Mucosa of descending colon (tissue), 3 donors: ENCODE measurements at regions not wholly inside any gene's neighbourhood (a gene's known extent, or its start where the extent isn't known, plus 50 kb on each side); places are given as distances from the start of the nearest gene placed in this dataset.

Experiments
- ATAC-seq: fragments of 200-7000 bp; cut with Tn5 transposase; one replicate; pipeline ENCODE4 v1.9.1; 2020; ENCODE audit warnings: mild to moderate bottlenecking, moderate library complexity
- DNase-seq, 3 donors: peaks; one replicate each; pipeline ENCODE4 v3.0.0-alpha.2; 2020
- H3K36me3 ChIP-seq: fragments of 200-600 bp; one replicate; pipeline ENCODE4 v1.8.0; 2021; ENCODE audit warnings: low read depth, mild to moderate bottlenecking
- H3K4me1 ChIP-seq: fragments of 200-600 bp; one replicate; pipeline ENCODE4 v1.8.0; 2021; ENCODE audit warnings: low read depth, mild to moderate bottlenecking
- H3K4me3 ChIP-seq: fragments of 200-600 bp; one replicate; pipeline ENCODE4 v1.8.0; 2021; ENCODE audit warnings: mild to moderate bottlenecking
- H3K9me3 ChIP-seq: fragments of 200-600 bp; one replicate; pipeline ENCODE4 v1.8.0; 2021; ENCODE audit warnings: mild to moderate bottlenecking
- intact Hi-C, 2 donors: fragments of 100-400 bp; cut with DNase I in 1 of 2; cut with micrococcal nuclease in 1 of 2; formaldehyde crosslinking; loops; one replicate each; pipeline versions ENCODE4 v1.11.0 to v1.11.1; 2022; cut with DNase I, micrococcal nuclease
- TF ChIP-seq, protein P1 (sequence below): fragments of 200-600 bp; IDR thresholded peaks from one replicate; pipeline ENCODE4 v1.8.0; 2022; ENCODE audit warnings: antibody characterized with exemption, mild to moderate bottlenecking
- donor health status: DM: no; HTN: no; CAD: no; lungs with moderate emphysema.
- donor health status: DM: no; HTN: no; CAD: no.
- donor health status: DM: no; HTN: yes; CAD: no.

DNA sequence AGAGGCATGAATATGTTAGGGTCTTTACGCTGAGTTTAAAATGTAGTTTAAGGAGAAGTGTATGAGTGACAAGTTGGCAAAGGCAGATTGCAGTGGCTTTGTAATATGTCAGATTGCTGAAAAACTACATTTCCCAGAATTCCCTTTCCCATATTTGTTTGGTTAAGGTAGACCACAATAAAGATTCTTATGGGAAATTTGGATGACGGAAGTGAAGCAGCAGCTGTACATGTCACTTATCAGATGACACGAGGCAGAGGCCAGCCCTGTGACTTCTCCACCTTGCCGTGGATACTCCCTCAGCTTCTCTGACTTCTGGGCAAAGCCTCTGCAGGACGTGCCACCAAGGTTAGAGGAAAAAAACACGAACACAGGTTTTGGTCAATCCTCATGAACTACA lies 229.7 kb upstream of the DKK2 start:
- Histone ChIP-seq H3K9me3 (no peaks in the 10 kb centered on the region), H3K36me3 (no peaks in the 10 kb centered on the region), H3K4me3 (no peak overlapping the region), H3K4me1 (no peaks in the 10 kb centered on the region)
- DNase-seq (no peak), ATAC-seq (no peak)
- intact Hi-C loops = no loop called here
- TF ChIP-seq, protein P1, sequence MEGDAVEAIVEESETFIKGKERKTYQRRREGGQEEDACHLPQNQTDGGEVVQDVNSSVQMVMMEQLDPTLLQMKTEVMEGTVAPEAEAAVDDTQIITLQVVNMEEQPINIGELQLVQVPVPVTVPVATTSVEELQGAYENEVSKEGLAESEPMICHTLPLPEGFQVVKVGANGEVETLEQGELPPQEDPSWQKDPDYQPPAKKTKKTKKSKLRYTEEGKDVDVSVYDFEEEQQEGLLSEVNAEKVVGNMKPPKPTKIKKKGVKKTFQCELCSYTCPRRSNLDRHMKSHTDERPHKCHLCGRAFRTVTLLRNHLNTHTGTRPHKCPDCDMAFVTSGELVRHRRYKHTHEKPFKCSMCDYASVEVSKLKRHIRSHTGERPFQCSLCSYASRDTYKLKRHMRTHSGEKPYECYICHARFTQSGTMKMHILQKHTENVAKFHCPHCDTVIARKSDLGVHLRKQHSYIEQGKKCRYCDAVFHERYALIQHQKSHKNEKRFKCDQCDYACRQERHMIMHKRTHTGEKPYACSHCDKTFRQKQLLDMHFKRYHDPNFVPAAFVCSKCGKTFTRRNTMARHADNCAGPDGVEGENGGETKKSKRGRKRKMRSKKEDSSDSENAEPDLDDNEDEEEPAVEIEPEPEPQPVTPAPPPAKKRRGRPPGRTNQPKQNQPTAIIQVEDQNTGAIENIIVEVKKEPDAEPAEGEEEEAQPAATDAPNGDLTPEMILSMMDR = no peak

DNA sequence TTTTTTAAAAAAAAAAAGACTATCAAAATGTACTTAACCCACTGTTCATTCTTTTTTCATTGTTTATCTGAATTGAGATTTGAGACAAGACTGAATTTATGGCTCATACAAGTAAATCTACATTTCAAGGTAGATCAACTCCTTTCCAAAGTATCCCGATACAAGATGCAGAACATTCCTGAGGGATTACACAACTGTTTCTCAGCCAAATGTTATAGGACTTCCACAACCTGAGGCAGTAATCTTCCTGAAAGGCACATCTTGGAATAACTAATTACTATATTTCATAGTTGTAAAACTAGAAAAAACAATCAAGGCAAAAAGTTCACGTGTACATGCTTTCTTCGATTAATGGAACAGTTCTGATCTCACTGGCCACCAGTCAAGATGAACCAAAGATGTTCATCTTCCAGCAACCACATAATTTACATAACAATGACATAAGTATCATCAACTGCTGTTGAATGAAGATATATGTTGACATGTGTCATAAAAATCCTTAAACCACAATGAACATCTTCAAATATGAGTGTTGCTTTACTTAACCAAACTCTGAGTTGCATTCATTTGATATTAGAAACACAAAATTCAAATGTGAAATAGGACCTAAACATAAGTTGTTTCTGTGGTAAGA lies 225.2 kb upstream of the DKK2 start:
- Histone ChIP-seq H3K36me3 (no peaks in the 10 kb centered on the region), H3K4me1 (no peaks in the 10 kb centered on the region), H3K9me3 (no peaks in the 10 kb centered on the region), H3K4me3 (no peak overlapping the region)
- no peak for ATAC-seq
- intact Hi-C loops = no loop called here
- no peak for DNase-seq
- TF ChIP-seq, protein P1 = no peak

DNA sequence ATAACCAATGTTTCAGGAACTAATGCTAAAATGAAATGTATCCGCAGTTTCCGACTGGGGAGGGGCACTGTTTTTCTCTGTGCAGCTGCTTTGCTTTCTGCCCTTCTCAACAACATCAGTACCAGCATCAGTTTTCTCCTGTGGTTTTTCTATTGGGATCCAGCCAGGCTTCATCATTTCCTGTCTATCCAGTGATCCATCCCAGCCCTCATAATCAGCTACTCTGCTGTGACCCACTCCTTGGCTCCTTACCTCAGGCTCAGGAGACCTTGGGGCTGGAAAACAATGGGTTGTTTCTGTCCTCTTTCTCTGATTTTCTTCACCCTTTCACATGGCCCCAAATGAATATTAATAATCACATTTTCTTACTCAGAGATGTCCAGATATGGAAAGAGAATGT lies 222.2 kb upstream of the DKK2 start:
- intact Hi-C loops = no loop called here
- DNase-seq (no peak), ATAC-seq (no peak)
- Histone ChIP-seq H3K36me3 (no peaks in the 10 kb centered on the region), H3K9me3 (no peaks in the 10 kb centered on the region), H3K4me1 (no peaks in the 10 kb centered on the region), H3K4me3 (no peak overlapping the region)
- TF ChIP-seq, protein P1 = no peak

DNA sequence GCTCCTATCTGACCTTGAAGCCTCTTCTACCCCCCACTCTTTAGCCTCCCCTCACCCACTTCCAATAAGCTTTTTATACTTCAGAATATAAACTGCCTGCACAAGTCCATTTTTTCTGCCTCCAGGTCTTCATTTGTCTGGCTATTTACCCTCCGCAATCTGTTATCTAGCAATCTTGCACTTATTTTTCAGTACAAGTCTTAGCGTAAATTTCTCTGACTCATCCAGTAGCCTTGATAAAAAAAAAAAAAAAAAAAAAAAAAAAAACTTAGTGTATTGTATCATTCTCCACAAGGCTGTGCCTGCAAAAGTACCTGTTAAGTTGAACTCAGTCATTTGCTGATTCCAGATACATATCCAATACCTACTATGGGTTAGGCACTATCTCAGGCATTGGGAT lies 219.5 kb upstream of the DKK2 start:
- Histone ChIP-seq H3K36me3 (no peaks in the 10 kb centered on the region), H3K4me3 (no peak overlapping the region), H3K9me3 (no peaks in the 10 kb centered on the region), H3K4me1 (no peaks in the 10 kb centered on the region)
- TF ChIP-seq, protein P1 = no peak
- no peak for ATAC-seq
- intact Hi-C loops = no loop called here
- DNase-seq = no peak

DNA sequence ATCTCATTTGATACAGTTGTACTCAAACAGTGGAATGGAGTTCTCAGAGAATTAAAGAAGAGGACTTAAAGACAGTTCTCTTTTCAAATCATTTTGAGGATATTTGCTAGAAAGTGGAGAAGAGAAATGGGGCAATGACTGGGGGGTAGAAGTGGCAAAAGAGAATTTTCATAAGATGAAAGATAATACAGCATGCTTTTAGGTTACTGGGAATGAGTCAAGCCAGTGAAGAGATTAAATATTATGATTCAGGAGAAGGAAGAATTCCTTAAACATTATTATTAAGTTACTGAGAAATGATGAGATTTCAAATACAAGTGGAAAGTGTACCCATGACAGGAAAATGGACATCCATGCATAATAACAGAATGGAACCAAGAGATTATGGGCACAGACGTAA lies 219.0 kb upstream of the DKK2 start:
- DNase-seq = no peak
- no peak for ATAC-seq
- intact Hi-C loops = no loop called here
- Histone ChIP-seq H3K36me3 (no peaks in the 10 kb centered on the region), H3K9me3 (no peaks in the 10 kb centered on the region), H3K4me1 (no peaks in the 10 kb centered on the region), H3K4me3 (no peak overlapping the region)
- TF ChIP-seq, protein P1 = no peak

DNA sequence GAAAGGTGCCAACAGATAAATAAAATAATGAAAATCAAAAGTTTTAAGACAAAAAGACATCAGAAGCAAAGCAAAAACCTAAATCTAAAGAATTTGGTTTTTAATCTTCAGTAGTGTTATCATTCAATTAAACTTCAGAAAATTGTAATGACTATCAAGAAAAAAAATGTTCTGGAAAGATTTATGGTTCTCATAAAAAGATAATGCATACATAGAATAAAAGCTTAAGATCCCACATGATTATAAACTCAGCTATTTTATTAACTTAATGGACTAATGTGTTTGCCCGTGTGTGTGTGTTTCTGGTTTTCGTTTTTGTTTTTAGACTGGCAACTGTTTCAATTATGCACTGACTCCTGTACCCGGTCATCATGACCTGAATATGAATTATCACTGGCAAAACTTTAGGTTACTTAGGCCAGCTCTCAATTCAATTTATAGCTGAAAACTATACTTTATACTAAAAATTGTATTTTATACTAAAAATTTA lies 217.5 kb upstream of the DKK2 start:
- DNase-seq (no peak), ATAC-seq (no peak)
- intact Hi-C loops = no loop called here
- TF ChIP-seq, protein P1 = no peak
- no peaks in the 10 kb centered on the region for H3K4me1 ChIP-seq
- no peaks in the 10 kb centered on the region for H3K9me3 ChIP-seq
- H3K4me3 ChIP-seq = no peak overlapping the region
- H3K36me3 ChIP-seq = no peaks in the 10 kb centered on the region
